WTC11 (cell line): ENCODE measurements at regions not wholly inside any gene's neighbourhood (a gene's known extent, or its start where the extent isn't known, plus 50 kb on each side); places are given as distances from the start of the nearest gene placed in this dataset.

Experiments used
- ATAC-seq: fragments of 200-7000 bp; cut with Tn5 transposase; 2 replicates; pipeline ENCODE4 v1.10.0; 2021; ENCODE audit warnings: mild to moderate bottlenecking, moderate library complexity
- CTCF ChIA-PET: fragments of 300-600 bp; sonication (Branson Sonifier 250); formaldehyde crosslinking; loops from one replicate; lab custom pipeline; 2021; ENCODE audit warnings: antibody characterized with exemption; lab: Charles Lee
- POLR2A ChIA-PET: fragments of 350-600 bp; sonication (Branson Sonifier 250); formaldehyde crosslinking; loops from one replicate; lab custom pipeline; 2021; ENCODE audit warnings: antibody characterized with exemption; lab: Charles Lee
- DNase-seq: peaks from one replicate; pipeline ENCODE4 v3.0.0; 2021; ENCODE audit warnings: low spot score
- H3K27ac Mint-ChIP-seq: 2 replicates; pipeline ENCODE4 v1.8.0; 2021; ENCODE audit warnings: mixed read lengths
- H3K27me3 Mint-ChIP-seq: 2 replicates; pipeline ENCODE4 v1.8.0; 2021; ENCODE audit warnings: low read depth, mild to moderate bottlenecking, moderate library complexity, mixed read lengths
- H3K36me3 Mint-ChIP-seq: 2 replicates; pipeline ENCODE4 v1.8.0; 2021; ENCODE audit warnings: mixed read lengths
- H3K4me1 Mint-ChIP-seq: 2 replicates; pipeline ENCODE4 v1.8.0; 2022; ENCODE audit warnings: mixed read lengths
- H3K4me3 Mint-ChIP-seq: 2 replicates; pipeline ENCODE4 v1.8.0; 2021; ENCODE audit warnings: mild to moderate bottlenecking, moderate library complexity, mixed read lengths
- H3K9me3 Mint-ChIP-seq: 2 replicates; pipeline ENCODE4 v1.8.0; 2021; ENCODE audit warnings: mixed read lengths
- ATF1 ChIP-seq: sonication (generic); formaldehyde crosslinking; IDR thresholded peaks from 2 replicates; pipeline ENCODE4 v1.8.1; 2023; ENCODE audit warnings: mild to moderate bottlenecking, moderate library complexity, missing genetic modification reagents
- CBFB ChIP-seq: sonication (generic); formaldehyde crosslinking; IDR thresholded peaks from 2 replicates; pipeline ENCODE4 v1.8.1; 2022; ENCODE audit warnings: mild to moderate bottlenecking, low read depth, missing genetic modification reagents
- FOXP1 ChIP-seq: sonication (generic); formaldehyde crosslinking; IDR thresholded peaks from 2 replicates; pipeline ENCODE4 v1.8.0; 2022; ENCODE audit warnings: missing genetic modification reagents, mild to moderate bottlenecking, moderate library complexity, borderline replicate concordance
- FOXP4 ChIP-seq: sonication (generic); formaldehyde crosslinking; IDR thresholded peaks from 2 replicates; pipeline ENCODE4 v1.8.0; 2022; ENCODE audit warnings: mild to moderate bottlenecking, missing genetic modification reagents
- GABPB1 ChIP-seq: sonication (generic); formaldehyde crosslinking; IDR thresholded peaks from 2 replicates; pipeline ENCODE4 v1.8.1; 2023; ENCODE audit warnings: mild to moderate bottlenecking, missing genetic modification reagents
- HMGA2 ChIP-seq: fragments of 250-450 bp; sonication (Bioruptor Pico); IDR thresholded peaks from 2 replicates; pipeline ENCODE4 v1.4.0; 2021; ENCODE audit warnings: mild to moderate bottlenecking, moderate library complexity
- IRF2 ChIP-seq: sonication (generic); formaldehyde crosslinking; IDR thresholded peaks from 2 replicates; pipeline ENCODE4 v1.8.0; 2022; ENCODE audit warnings: low read depth, missing genetic modification reagents, borderline replicate concordance
- JUN ChIP-seq: sonication (generic); formaldehyde crosslinking; IDR thresholded peaks from 2 replicates; pipeline ENCODE4 v1.8.0; 2023; ENCODE audit warnings: mild to moderate bottlenecking, missing genetic modification reagents
- MAX ChIP-seq: sonication (generic); formaldehyde crosslinking; IDR thresholded peaks from 2 replicates; pipeline ENCODE4 v1.8.0; 2022; ENCODE audit warnings: mild to moderate bottlenecking, missing genetic modification reagents
- OVOL2 ChIP-seq: fragments of 250-450 bp; sonication (Bioruptor Pico); IDR thresholded peaks from 2 replicates; pipeline ENCODE4 v1.9.0; 2021; ENCODE audit warnings: mild to moderate bottlenecking, borderline replicate concordance
- PREB ChIP-seq: sonication (generic); formaldehyde crosslinking; IDR thresholded peaks from 2 replicates; pipeline ENCODE4 v1.8.1; 2022; ENCODE audit warnings: mild to moderate bottlenecking, missing genetic modification reagents, moderate library complexity, borderline replicate concordance
- SMAD4 ChIP-seq: sonication (generic); formaldehyde crosslinking; IDR thresholded peaks from 2 replicates; pipeline ENCODE4 v1.8.0; 2022; ENCODE audit warnings: mild to moderate bottlenecking, missing genetic modification reagents
- SOX15 ChIP-seq: fragments of 250-450 bp; sonication (Bioruptor Pico); IDR thresholded peaks from 2 replicates; pipeline ENCODE4 v1.9.0; 2021; ENCODE audit warnings: mild to moderate bottlenecking
- SP1 ChIP-seq: sonication (generic); formaldehyde crosslinking; conservative IDR thresholded peaks from 2 replicates; pipeline ENCODE4 v1.8.1; 2022; ENCODE audit warnings: missing genetic modification reagents
- TEAD1 ChIP-seq: sonication (generic); formaldehyde crosslinking; IDR thresholded peaks from 2 replicates; pipeline ENCODE4 v1.8.0; 2022; ENCODE audit warnings: mild to moderate bottlenecking, missing genetic modification reagents
- ZBTB21 ChIP-seq: sonication (generic); formaldehyde crosslinking; IDR thresholded peaks from 2 replicates; pipeline ENCODE4 v1.8.1; 2023; ENCODE audit warnings: mild to moderate bottlenecking, missing genetic modification reagents, borderline replicate concordance
- ZNF219 ChIP-seq: sonication (generic); formaldehyde crosslinking; IDR thresholded peaks from 2 replicates; pipeline ENCODE4 v1.8.0; 2023; ENCODE audit warnings: missing genetic modification reagents, mild to moderate bottlenecking, borderline replicate concordance
- ZNF396 ChIP-seq: fragments of 250-450 bp; sonication (Bioruptor Pico); IDR thresholded peaks from 2 replicates; pipeline ENCODE4 v1.8.0; 2021; ENCODE audit warnings: mild to moderate bottlenecking, moderate library complexity, borderline replicate concordance
- ZNF512 ChIP-seq: sonication (generic); formaldehyde crosslinking; IDR thresholded peaks from 2 replicates; pipeline ENCODE4 v1.8.1; 2022; ENCODE audit warnings: missing genetic modification reagents, borderline replicate concordance
- ZNF671 ChIP-seq: fragments of 250-450 bp; sonication (Bioruptor Pico); IDR thresholded peaks from 2 replicates; pipeline ENCODE4 v1.8.0; 2021; ENCODE audit warnings: mild to moderate bottlenecking
- TF ChIP-seq, protein P1 (sequence below): sonication (generic); formaldehyde crosslinking; conservative IDR thresholded peaks from 2 replicates; pipeline ENCODE4 v1.8.1; 2023; ENCODE audit warnings: mild to moderate bottlenecking, low read depth, missing genetic modification reagents, moderate library complexity
- TF ChIP-seq, protein P2 (sequence below): fragments of 250-450 bp; sonication (Bioruptor Pico); IDR thresholded peaks from 2 replicates; pipeline ENCODE4 v1.9.0; 2021; ENCODE audit warnings: moderate library complexity, mild to moderate bottlenecking, inconsistent platforms, borderline replicate concordance
- TF ChIP-seq, protein P3 (sequence below): sonication (generic); formaldehyde crosslinking; IDR thresholded peaks from 2 replicates; pipeline ENCODE4 v1.8.0; 2023; ENCODE audit warnings: missing genetic modification reagents

DNA sequence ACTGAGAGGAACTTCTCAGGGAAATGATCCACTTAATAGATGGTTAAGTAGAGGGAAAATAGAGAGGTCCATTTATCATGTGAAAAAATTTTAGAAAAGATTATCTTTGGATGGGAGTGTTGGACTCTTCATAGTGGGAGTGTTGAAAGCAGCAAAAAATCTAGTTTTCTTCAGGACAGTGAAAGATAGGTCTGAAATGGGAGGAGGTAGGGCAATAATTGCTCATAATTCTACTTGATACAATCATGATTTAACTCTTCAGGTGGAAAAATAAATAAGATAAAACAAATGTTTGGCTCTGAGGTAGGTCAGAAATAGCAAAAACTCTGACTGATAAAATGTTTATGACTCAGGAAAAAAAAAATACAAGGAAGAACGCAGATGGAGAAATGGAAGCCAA, 144.1 kb upstream of the DPH6 start:
- Mint-ChIP-seq H3K27me3 (no peaks in the 10 kb centered on the region), H3K27ac (no peak overlapping the region), H3K36me3 (no peaks in the 10 kb centered on the region), H3K9me3 (no peaks in the 10 kb centered on the region), H3K4me3 (no peak overlapping the region), H3K4me1 (peaks cover 15% of the 10 kb centered on the region)
- ATAC-seq (no peak), DNase-seq (no peak)
- TF ChIP-seq ZNF396 (CRISPR knock-in tag) (no peak), ZNF512 (CRISPR knock-in tag) (no peak), IRF2 (no peak), PREB (CRISPR knock-in tag) (no peak), ZNF671 (CRISPR knock-in tag) (no peak), OVOL2 (CRISPR knock-in tag) (no peak), TEAD1 (no peak), CBFB (CRISPR knock-in tag) (no peak), GABPB1 (CRISPR knock-in tag) (no peak)
- POLR2A ChIA-PET, result no interaction called here
- CTCF ChIA-PET, result no interaction called here

GRCh38 chr15:35690698-35691116, 144.7 kb upstream of the DPH6 start:
- Mint-ChIP-seq H3K36me3 (no peaks in the 10 kb centered on the region), H3K4me3 (no peak overlapping the region), H3K4me1 (peaks cover 10% of the 10 kb centered on the region), H3K9me3 (no peaks in the 10 kb centered on the region), H3K27me3 (no peaks in the 10 kb centered on the region), H3K27ac (no peak overlapping the region)
- POLR2A ChIA-PET, result no interaction called here
- TF ChIP-seq JUN (CRISPR knock-in tag) (no peak), HMGA2 (CRISPR knock-in tag) (no peak)
- ATAC-seq (no peak), DNase-seq (no peak)
- CTCF ChIA-PET, result no interaction called here

GRCh38 chr15:35691173-35691761, 145.3 kb upstream of the DPH6 start:
- no peak for ATAC-seq
- H3K9me3 Mint-ChIP-seq, result no peaks in the 10 kb centered on the region
- POLR2A ChIA-PET, result no interaction called here
- TF ChIP-seq MAX (CRISPR knock-in tag), result no peak
- TF ChIP-seq, protein P1, sequence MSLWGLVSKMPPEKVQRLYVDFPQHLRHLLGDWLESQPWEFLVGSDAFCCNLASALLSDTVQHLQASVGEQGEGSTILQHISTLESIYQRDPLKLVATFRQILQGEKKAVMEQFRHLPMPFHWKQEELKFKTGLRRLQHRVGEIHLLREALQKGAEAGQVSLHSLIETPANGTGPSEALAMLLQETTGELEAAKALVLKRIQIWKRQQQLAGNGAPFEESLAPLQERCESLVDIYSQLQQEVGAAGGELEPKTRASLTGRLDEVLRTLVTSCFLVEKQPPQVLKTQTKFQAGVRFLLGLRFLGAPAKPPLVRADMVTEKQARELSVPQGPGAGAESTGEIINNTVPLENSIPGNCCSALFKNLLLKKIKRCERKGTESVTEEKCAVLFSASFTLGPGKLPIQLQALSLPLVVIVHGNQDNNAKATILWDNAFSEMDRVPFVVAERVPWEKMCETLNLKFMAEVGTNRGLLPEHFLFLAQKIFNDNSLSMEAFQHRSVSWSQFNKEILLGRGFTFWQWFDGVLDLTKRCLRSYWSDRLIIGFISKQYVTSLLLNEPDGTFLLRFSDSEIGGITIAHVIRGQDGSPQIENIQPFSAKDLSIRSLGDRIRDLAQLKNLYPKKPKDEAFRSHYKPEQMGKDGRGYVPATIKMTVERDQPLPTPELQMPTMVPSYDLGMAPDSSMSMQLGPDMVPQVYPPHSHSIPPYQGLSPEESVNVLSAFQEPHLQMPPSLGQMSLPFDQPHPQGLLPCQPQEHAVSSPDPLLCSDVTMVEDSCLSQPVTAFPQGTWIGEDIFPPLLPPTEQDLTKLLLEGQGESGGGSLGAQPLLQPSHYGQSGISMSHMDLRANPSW (CRISPR knock-in tag), result no peak
- no peak for TF ChIP-seq ZNF219
- TF ChIP-seq, protein P2, sequence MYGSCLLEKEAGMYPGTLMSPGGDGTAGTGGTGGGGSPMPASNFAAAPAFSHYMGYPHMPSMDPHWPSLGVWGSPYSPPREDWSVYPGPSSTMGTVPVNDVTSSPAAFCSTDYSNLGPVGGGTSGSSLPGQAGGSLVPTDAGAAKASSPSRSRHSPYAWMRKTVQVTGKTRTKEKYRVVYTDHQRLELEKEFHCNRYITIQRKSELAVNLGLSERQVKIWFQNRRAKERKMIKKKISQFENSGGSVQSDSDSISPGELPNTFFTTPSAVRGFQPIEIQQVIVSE, result no peak
- no peak for TF ChIP-seq ATF1
- TF ChIP-seq, protein P3, sequence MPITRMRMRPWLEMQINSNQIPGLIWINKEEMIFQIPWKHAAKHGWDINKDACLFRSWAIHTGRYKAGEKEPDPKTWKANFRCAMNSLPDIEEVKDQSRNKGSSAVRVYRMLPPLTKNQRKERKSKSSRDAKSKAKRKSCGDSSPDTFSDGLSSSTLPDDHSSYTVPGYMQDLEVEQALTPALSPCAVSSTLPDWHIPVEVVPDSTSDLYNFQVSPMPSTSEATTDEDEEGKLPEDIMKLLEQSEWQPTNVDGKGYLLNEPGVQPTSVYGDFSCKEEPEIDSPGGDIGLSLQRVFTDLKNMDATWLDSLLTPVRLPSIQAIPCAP (CRISPR knock-in tag), result no peak
- no peak for TF ChIP-seq ZBTB21 (CRISPR knock-in tag)
- no peak for TF ChIP-seq CBFB (CRISPR knock-in tag)
- no peak for TF ChIP-seq PREB (CRISPR knock-in tag)
- no peak for TF ChIP-seq FOXP1 (CRISPR knock-in tag)
- no peak for TF ChIP-seq SMAD4
- TF ChIP-seq FOXP4 (CRISPR knock-in tag), result no peak
- TF ChIP-seq SOX15 (CRISPR knock-in tag), result no peak
- no peak for TF ChIP-seq SP1 (CRISPR knock-in tag)

More at GRCh38 chr15:35691173-35691761, 145.3 kb upstream of the DPH6 start:
- Mint-ChIP-seq H3K4me1 (peaks cover 6% of the 10 kb centered on the region), H3K36me3 (no peaks in the 10 kb centered on the region), H3K4me3 (no peak overlapping the region), H3K27ac (no peak overlapping the region), H3K27me3 (no peaks in the 10 kb centered on the region)
- CTCF ChIA-PET, result no interaction called here
- no peak for DNase-seq
